IgD-negative memory B cell (primary cell): ENCODE measurements at regions not wholly inside any gene's neighbourhood (a gene's known extent, or its start where the extent isn't known, plus 50 kb on each side); places are given as distances from the start of the nearest gene placed in this dataset.
"Not testable (repeated sequence)": the region's sequence is repeated elsewhere in the genome, so short reads cannot be mapped to it uniquely, and the experiment has no call there.

Experiments used
- H3K27ac Mint-ChIP-seq, 3 donors: one replicate each; pipeline ENCODE4 v1.8.0; 2020 to 2022; ENCODE audit warnings: mild to moderate bottlenecking in 3 of 3, mixed read lengths in 3 of 3, moderate library complexity in 1 of 3
- H3K27me3 Mint-ChIP-seq: one replicate; pipeline ENCODE4 v1.8.0; 2021; ENCODE audit warnings: mixed read lengths
- H3K36me3 Mint-ChIP-seq: one replicate; pipeline ENCODE4 v1.8.0; 2020; ENCODE audit warnings: mild to moderate bottlenecking, mixed read lengths
- H3K4me1 Mint-ChIP-seq, 3 donors: one replicate each; pipeline ENCODE4 v1.8.0; 2020 to 2022; ENCODE audit warnings: mixed read lengths in 3 of 3, mild to moderate bottlenecking in 1 of 3
- H3K4me3 Mint-ChIP-seq, 4 donors: one replicate each; pipeline ENCODE4 v1.8.0; 2020 to 2022; ENCODE audit warnings: mild to moderate bottlenecking in 4 of 4, mixed read lengths in 4 of 4, moderate library complexity in 3 of 4
- H3K9me3 Mint-ChIP-seq, 3 donors: one replicate each; pipeline ENCODE4 v1.8.0; 2020 to 2021; ENCODE audit warnings: mixed read lengths in 3 of 3, mild to moderate bottlenecking in 1 of 3

DNA sequence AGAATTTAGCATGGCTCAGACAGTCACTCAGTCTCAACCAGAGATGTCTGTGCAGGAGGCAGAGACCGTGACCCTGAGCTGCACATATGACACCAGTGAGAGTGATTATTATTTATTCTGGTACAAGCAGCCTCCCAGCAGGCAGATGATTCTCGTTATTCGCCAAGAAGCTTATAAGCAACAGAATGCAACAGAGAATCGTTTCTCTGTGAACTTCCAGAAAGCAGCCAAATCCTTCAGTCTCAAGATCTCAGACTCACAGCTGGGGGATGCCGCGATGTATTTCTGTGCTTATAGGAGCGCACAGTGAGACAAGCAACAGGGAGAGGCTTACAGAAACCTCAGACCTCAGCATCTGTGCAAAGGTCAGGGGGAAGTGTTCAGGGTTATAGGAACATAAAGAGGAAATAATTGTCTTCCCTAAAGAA lies 307.6 kb downstream of the DAD1 start:
- H3K36me3 Mint-ChIP-seq, H3K9me3 Mint-ChIP-seq, H3K27ac Mint-ChIP-seq, H3K27me3 Mint-ChIP-seq: not testable (repeated sequence)
- Mint-ChIP-seq H3K4me1 (peaks cover 19 to 29% (median 22%) of the 10 kb centered on the region in 3 donors), H3K4me3 (peak overlapping the region in 2 of 4 donors; percentile 20 to 63)

DNA sequence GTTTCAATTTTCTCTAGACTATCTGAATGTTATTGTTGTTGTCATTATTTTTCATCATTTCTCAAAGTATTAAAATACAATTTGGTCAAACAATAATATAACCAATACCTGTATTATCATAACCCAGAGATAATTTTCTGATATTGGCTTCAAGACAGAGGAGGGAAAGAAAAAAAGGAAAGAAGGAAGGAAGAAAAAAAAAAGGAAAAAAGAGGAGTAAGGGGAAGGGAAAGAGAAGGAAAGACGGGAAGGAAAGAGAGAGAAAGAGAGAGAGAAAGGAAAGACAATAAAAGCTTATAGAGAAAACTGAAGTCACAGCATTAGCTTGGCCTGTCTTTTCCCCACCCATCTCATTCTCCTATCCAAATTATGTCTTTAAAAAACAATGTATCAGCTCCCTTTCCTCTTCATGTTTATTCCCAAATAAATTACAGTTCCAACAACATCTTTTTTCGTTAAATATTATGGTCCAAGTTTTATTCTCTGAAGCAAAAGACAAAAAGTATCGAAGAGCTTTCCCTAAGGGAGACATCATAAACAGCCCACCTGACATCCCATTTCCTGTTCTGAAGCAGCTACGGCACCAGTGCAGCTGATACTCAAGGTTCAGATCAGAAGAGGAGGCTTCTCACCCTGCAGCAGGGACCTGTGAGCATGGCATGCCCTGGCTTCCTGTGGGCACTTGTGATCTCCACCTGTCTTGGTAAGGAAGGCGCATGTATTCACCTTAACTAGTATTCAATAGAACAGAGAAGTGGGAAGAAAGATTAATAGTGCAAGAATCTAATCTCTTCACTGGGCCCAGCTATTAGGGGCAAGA lies 308.3 kb downstream of the DAD1 start:
- H3K27me3 Mint-ChIP-seq, result peaks cover 5% of the 10 kb centered on the region
- H3K4me3 Mint-ChIP-seq, result peak overlapping the region in 2 of 4 donors; percentile 20 to 63
- no peaks in the 10 kb centered on the region for H3K9me3 Mint-ChIP-seq
- peaks cover 5% of the 10 kb centered on the region for H3K36me3 Mint-ChIP-seq
- H3K4me1 Mint-ChIP-seq, result peaks cover 19 to 29% (median 22%) of the 10 kb centered on the region in 3 donors
- peak overlapping the region in 1 of 3 donors; percentile 91 for H3K27ac Mint-ChIP-seq

DNA sequence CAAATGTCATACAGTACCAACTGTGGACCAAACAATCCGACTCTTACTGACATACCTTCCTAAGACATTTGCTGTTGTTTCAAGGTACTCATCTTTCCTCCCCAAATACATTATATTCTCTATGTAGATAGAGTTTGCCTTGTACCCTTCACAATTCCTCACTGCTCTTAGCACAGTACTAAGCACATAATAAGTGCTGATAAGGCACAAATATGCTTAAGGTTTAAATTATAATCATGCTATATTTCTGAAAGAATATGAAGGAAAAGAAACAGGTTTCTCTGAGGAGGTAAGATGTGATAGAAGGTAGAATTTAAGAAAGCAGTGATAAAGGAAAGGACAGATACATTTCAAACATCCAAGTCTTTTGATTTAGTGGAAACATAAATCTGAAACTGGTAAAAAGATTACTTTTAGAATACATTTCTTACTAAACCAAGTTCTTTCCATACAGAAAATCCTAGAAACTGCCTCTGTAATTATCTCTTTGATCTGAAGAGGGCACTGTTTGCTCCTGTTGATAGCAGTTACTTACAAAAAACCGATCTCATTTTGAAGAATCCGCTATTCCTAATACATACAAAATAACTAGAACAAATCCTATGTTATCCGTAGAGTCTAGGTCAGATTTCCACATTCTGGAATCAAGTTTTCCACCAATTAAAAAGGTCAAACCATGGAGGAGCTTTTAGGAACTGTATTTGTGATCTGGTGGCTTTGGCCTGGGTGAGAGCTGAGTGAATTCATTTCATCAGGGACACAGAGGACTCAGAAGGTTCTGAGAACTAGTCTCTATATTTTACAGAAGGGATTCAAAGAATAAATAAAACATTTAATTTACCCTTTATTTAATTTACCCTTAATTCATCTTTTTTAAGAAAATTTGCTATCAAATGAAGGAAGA lies 311.9 kb downstream of the DAD1 start:
- Mint-ChIP-seq H3K36me3 (no peaks in the 10 kb centered on the region), H3K27ac (no peak overlapping the region), H3K27me3 (peaks cover 7% of the 10 kb centered on the region), H3K4me3 (no peak overlapping the region), H3K9me3 (no peaks in the 10 kb centered on the region), H3K4me1 (peaks cover 10 to 16% (median 11%) of the 10 kb centered on the region in 3 donors)

DNA sequence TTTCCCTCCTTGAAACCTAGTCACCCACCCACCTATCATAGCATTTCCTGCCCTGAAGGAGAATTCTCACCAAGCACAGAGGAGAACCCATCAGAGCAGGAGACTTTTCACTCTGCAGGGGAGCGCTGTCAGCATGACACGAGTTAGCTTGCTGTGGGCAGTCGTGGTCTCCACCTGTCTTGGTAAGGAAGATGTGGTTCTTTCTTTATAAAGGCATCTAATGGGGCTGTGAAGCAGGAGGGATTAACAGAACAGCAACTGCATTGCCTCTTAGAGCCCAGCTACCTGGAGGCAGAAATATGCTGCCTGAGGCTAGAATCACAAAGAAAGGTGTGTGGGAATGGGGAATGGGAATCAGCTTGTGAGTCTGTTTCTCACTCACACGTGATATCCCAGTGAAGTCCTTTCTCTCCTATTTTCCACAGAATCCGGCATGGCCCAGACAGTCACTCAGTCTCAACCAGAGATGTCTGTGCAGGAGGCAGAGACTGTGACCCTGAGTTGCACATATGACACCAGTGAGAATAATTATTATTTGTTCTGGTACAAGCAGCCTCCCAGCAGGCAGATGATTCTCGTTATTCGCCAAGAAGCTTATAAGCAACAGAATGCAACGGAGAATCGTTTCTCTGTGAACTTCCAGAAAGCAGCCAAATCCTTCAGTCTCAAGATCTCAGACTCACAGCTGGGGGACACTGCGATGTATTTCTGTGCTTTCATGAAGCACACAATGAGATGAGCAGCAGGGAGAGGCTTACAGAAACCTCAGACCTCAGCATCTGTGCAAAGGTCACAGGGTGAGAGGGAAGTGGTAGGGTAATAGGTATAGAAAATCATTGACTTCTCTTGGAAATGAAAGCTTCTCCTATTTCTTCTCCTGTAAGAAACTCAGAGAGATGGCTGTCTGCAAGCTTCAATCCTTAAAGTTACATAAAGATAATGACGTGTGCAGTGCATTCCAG lies 316.9 kb downstream of the DAD1 start:
- Mint-ChIP-seq H3K27ac (no peak overlapping the region), H3K4me3 (no peak overlapping the region), H3K4me1 (peaks cover 0 to 1% (median 0%) of the 10 kb centered on the region in 3 donors), H3K36me3 (no peaks in the 10 kb centered on the region), H3K9me3 (no peaks in the 10 kb centered on the region), H3K27me3 (peaks cover 7% of the 10 kb centered on the region)

DNA sequence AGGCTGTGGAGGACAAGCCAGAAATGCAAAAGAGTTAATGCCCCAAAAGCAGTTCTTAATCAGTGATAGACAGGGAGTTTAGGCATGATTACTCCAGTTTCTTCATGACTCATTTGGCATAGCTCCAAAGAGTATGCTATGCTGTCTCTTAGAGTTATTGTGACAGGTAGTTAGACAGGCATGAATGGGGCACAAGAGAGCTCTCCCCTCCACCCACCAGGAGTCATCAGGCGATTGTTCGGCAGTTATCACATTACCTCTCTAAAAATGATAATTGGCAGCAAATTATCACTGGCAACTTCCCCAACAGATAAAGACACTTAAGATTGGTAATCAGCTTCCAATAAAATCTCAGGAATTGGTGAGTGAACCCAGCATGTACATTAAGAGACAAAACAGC lies 320.1 kb downstream of the DAD1 start:
- Mint-ChIP-seq H3K9me3 (no peaks in the 10 kb centered on the region), H3K4me3 (no peak overlapping the region), H3K27me3 (peaks cover 8% of the 10 kb centered on the region), H3K27ac (peak overlapping the region in 1 of 3 donors; percentile 11), H3K4me1 (peaks cover 0 to 6% (median 5%) of the 10 kb centered on the region in 3 donors), H3K36me3 (no peaks in the 10 kb centered on the region)

DNA sequence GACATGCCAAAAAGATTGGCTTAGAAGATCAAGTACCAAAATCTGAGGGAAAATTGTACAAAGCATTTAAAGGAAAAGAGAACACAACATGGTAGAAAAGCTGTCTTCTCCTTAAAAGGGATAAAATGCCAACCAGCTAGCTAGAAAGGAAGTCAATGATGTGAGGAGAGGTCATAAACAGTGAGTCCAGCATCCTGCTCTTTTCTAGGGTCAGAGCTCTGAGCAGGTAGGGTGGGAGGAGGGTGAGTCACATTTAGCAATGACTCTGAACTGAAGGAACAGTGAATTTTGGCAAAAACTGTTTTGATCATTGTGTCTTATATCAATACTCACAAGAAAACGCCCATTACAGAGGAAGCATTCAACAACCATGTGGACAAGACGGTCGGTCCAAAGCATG lies 322.3 kb downstream of the DAD1 start:
- Mint-ChIP-seq H3K4me1 (peaks cover 3 to 6% (median 5%) of the 10 kb centered on the region in 3 donors), H3K27me3 (peaks cover 18% of the 10 kb centered on the region), H3K27ac (no peak overlapping the region), H3K9me3 (no peaks in the 10 kb centered on the region), H3K36me3 (peaks cover 1% of the 10 kb centered on the region), H3K4me3 (no peak overlapping the region)

DNA sequence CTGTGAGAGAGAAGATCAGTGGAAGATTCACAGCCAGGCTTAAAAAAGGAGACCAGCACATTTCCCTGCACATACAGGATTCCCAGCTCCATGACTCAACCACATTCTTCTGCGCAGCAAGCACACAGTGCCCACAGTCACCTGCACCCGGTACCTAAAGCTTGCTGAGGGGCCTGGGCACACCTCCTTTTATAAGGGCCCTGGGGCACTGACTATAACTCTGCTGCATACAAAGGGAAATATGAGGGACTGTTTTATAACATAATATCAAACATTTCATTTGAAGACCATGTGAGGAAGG lies 322.9 kb downstream of the DAD1 start:
- no peaks in the 10 kb centered on the region for H3K9me3 Mint-ChIP-seq
- no peak overlapping the region for H3K4me3 Mint-ChIP-seq
- peaks cover 3 to 6% (median 5%) of the 10 kb centered on the region in 3 donors for H3K4me1 Mint-ChIP-seq
- peaks cover 19% of the 10 kb centered on the region for H3K27me3 Mint-ChIP-seq
- H3K27ac Mint-ChIP-seq, result no peak overlapping the region
- H3K36me3 Mint-ChIP-seq, result peaks cover 1% of the 10 kb centered on the region

DNA sequence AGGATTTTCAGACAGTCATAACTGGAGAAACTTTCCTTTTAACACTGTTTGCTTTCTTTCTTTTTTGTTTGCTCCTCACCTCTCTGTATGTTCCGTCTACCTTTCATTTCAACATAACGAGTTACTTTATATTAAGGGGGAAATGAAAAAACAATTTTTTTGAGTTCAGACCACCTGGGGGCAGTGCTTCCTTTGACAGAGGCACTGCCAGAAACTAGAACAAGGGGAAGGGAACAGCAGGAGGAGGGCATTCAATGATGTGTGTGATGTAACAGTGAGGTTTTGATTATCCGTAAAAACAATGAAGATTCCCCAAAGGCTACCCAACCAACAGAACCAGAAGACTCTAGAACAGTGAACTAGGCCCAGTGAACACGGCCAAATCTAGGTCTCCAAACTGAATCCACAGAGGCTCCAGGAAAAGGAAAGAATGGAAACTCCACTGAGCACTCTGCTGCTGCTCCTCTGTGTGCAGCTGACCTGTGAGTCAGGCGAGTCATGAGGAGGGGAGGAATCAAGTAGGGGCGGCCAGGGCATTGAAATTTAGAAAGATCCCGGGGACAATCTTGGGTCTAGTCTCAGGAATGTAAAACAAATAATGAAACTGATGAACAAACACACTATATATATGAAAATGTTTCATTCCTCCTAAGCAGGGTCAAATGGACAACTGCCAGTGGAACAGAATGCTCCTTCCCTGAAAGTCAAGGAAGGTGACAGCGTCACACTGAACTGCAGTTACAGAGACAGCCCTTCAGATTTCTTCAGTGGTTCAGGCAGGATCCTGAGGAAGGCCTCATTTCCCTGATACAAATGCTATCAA lies 323.5 kb downstream of the DAD1 start:
- Mint-ChIP-seq H3K9me3 (no peaks in the 10 kb centered on the region), H3K4me3 (no peak overlapping the region), H3K4me1 (peaks cover 3 to 6% (median 5%) of the 10 kb centered on the region in 3 donors), H3K36me3 (peaks cover 1% of the 10 kb centered on the region), H3K27ac (no peak overlapping the region), H3K27me3 (peaks cover 22% of the 10 kb centered on the region)

DNA sequence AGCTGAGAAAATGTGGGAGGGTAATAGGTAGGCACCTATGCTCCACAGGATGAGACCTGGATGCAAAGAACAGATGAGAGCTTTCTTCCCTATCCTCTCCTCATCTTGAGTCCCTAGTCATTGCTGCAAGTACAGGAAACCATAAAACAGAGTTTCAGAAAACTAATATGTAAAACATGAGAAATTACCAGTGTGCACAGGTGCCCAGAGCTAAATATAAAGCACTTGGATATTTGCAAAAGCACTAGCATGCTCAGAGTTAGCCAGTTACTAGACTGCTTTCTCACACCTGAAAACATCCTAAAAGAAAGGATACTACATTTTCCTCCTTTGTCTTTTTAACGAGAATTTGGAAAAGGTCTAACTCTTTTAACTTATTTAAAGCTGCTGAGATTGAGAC lies 324.3 kb downstream of the DAD1 start:
- Mint-ChIP-seq H3K4me1 (peaks cover 3 to 6% (median 5%) of the 10 kb centered on the region in 3 donors), H3K27ac (no peak overlapping the region), H3K9me3 (no peaks in the 10 kb centered on the region), H3K27me3 (peaks cover 22% of the 10 kb centered on the region), H3K36me3 (peaks cover 1% of the 10 kb centered on the region), H3K4me3 (no peak overlapping the region)

DNA sequence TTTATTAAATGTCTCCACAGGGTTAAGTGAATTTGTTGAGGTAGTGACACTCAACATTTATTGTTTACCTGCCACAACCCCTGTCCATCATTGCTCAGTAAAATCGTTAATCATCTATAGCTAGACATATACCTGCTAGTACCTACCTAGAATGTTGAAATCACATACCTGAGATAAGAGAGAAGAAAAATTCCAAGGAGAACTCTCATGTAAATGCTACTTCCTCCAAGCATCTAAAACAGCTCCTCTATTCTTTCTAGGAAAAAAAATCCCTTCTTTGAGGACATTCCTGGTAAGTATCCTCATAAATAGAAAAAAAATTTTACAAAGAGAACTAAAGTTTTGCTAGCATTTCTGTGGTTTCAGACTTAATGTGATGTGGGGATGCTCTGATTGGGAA lies 325.1 kb downstream of the DAD1 start:
- Mint-ChIP-seq H3K4me1 (peaks cover 3 to 6% (median 5%) of the 10 kb centered on the region in 3 donors), H3K27me3 (peaks cover 26% of the 10 kb centered on the region), H3K4me3 (no peak overlapping the region), H3K36me3 (peaks cover 1% of the 10 kb centered on the region), H3K9me3 (no peaks in the 10 kb centered on the region), H3K27ac (no peak overlapping the region)

DNA sequence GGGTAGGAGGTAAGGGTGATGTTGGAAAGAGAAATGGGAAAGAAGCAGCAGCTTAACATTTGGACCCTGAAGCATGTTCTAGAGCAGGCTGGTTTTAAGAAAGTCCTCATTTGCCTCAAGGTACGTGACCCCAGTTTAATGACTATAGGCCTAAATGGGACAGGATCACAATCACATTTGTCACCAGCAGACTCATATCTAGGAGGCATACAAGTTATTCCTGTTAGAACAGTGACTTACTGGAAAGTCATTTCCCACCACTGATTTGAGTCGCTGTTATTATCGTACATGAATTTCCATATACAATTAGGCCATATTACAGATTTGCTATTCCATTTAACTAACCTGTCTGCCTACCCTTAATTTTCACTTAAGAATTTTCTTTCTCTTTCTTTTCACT lies 326.1 kb downstream of the DAD1 start:
- H3K9me3 Mint-ChIP-seq, result no peaks in the 10 kb centered on the region
- H3K27ac Mint-ChIP-seq, result no peak overlapping the region
- peaks cover 32% of the 10 kb centered on the region for H3K27me3 Mint-ChIP-seq
- H3K4me1 Mint-ChIP-seq, result peaks cover 3 to 5% (median 4%) of the 10 kb centered on the region in 3 donors
- peaks cover 1% of the 10 kb centered on the region for H3K36me3 Mint-ChIP-seq
- H3K4me3 Mint-ChIP-seq, result no peak overlapping the region

DNA sequence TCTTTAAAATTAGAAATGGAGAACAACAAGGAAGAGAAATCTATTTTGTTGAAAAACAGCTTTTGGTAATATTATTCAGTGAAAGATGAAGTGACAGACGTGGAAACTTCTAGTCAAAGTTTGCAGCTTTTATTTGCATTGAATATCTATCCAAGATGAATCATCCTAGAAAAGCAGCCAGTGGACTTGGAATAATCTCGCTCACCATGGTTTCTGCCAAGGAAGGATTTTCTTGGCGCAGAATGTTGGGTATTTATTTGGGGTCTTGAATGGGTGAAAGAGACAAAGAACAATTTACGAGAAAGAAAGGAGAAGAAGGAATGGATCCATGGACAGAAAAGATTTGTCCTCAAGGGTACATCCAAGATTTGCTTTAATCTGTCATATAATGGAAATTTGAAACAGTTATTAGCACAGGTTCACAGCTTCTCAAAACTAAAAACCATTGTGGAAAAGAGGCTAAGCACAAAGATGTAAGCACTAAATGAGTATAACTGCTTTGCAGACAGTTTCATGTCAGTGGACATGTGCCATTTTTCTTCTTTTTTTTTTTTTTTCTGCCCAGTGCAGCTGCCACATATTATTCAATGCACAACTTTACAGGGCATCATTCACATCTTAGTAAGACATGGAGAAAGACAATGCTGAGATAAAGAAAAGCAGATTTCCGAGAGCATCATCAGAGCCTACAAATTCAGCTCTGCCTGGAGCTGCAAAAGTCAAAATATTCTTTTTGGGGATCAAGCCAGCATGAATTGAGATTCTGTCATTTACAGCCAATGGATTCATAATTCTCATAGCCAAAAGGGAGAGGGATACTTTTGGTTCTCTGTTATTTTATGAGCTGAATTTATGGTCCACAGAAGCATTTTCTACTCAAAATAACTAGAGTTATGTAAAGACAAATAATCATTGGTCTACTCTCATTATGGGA lies 333.7 kb downstream of the DAD1 start:
- H3K4me1 Mint-ChIP-seq, result no peaks in the 10 kb centered on the region
- no peaks in the 10 kb centered on the region for H3K36me3 Mint-ChIP-seq
- H3K4me3 Mint-ChIP-seq, result no peak overlapping the region
- H3K9me3 Mint-ChIP-seq, result peaks cover 0 to 6% (median 0%) of the 10 kb centered on the region in 3 donors
- peak overlapping the region in 1 of 3 donors; percentile 82 for H3K27ac Mint-ChIP-seq
- H3K27me3 Mint-ChIP-seq, result peaks cover 23% of the 10 kb centered on the region

DNA sequence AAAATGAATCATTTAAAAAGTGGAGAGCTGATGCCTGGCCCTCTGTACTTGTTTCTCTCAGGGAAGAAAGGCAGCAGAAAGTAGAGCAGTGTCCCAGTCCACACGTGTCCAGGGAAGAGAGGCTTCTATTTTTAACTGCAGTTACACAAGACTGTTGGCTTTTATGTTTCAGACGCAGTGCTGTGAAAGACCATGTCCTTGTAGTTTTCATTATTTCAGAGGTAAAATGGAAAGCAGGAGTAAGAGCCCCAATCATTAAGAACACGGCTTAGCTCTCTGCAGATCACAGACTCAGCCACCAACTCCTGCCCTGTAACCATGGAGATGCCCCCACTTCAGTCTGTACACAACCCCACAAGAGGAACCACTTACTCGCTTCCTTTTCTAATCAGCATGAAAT lies 336.3 kb downstream of the DAD1 start:
- H3K27me3 Mint-ChIP-seq, result peaks cover 12% of the 10 kb centered on the region
- H3K27ac Mint-ChIP-seq, result no peak overlapping the region
- no peak overlapping the region for H3K4me3 Mint-ChIP-seq
- H3K4me1 Mint-ChIP-seq, result no peaks in the 10 kb centered on the region
- H3K36me3 Mint-ChIP-seq, result no peaks in the 10 kb centered on the region
- H3K9me3 Mint-ChIP-seq, result peaks cover 0 to 6% (median 0%) of the 10 kb centered on the region in 3 donors
